Naive thymus-derived CD4-positive, alpha-beta T cell (primary cell): ENCODE measurements at regions not wholly inside any gene's neighbourhood (a gene's known extent, or its start where the extent isn't known, plus 50 kb on each side); places are given as distances from the start of the nearest gene placed in this dataset.

Experiments used
- ATAC-seq: fragments of 150-1000 bp; cut with Tn5 transposase; 2 replicates; pipeline ENCODE4 v1.10.0; 2021; ENCODE audit warnings: mild to moderate bottlenecking, moderate library complexity
- CTCF ChIA-PET: fragments of 350-600 bp; sonication (Branson Sonifier 250); formaldehyde crosslinking; loops from one replicate; lab custom pipeline; 2021; ENCODE audit warnings: antibody characterized with exemption; lab: Charles Lee
- POLR2A ChIA-PET: fragments of 350-600 bp; sonication (Branson Sonifier 250); formaldehyde crosslinking; loops from one replicate; lab custom pipeline; 2021; ENCODE audit warnings: antibody characterized with exemption, inconsistent platforms; lab: Charles Lee
- DNase-seq, 9 donors: peaks; one replicate each; pipeline versions ENCODE4 v3.0.0 to v3.0.0-alpha.2; 2020 to 2022; ENCODE audit warnings: mixed read lengths in 1 of 9
- H3K27ac ChIP-seq: one replicate; pipeline ENCODE4 v1.7.0; 2013; ENCODE audit warnings: mild to moderate bottlenecking, low read depth, low read length, moderate library complexity
- H3K27me3 ChIP-seq, 2 donors: one replicate each; pipeline ENCODE4 v1.7.0; 2013; ENCODE audit warnings: low read length in 2 of 2, mild to moderate bottlenecking in 2 of 2, moderate library complexity in 2 of 2; ENCODE audit not compliant: control insufficient read depth in 2 of 2, insufficient read depth in 2 of 2
- H3K36me3 ChIP-seq, 3 experiments: 1 replicate in 2 of 3; 2 replicates in 1 of 3; pipeline ENCODE4 v1.7.0; 2013; ENCODE audit warnings: low read length in 3 of 3, mild to moderate bottlenecking in 3 of 3, moderate library complexity in 1 of 3; ENCODE audit not compliant: insufficient read depth in 3 of 3, control insufficient read depth in 2 of 3
- H3K4me1 ChIP-seq, 2 donors: one replicate each; pipeline ENCODE4 v1.7.0; 2013; ENCODE audit warnings: low read length in 2 of 2, mild to moderate bottlenecking in 2 of 2, moderate library complexity in 1 of 2; ENCODE audit not compliant: control insufficient read depth in 2 of 2, insufficient read depth in 2 of 2
- H3K4me3 ChIP-seq: 2 replicates; pipeline ENCODE4 v1.7.0; 2013; ENCODE audit warnings: mild to moderate bottlenecking, low read length
- H3K9me3 ChIP-seq, 3 experiments: 1 replicate in 2 of 3; 2 replicates in 1 of 3; pipeline ENCODE4 v1.7.0; 2013; ENCODE audit warnings: low read length in 3 of 3; ENCODE audit not compliant: control insufficient read depth in 2 of 3
- H3K27ac Mint-ChIP-seq, 9 donors: one replicate each; pipeline ENCODE4 v1.8.0; 2020 to 2022; ENCODE audit warnings: mixed read lengths in 9 of 9, mild to moderate bottlenecking in 8 of 9, moderate library complexity in 5 of 9, inconsistent platforms in 2 of 9
- H3K27me3 Mint-ChIP-seq, 5 donors: one replicate each; pipeline ENCODE4 v1.8.0; 2021 to 2022; ENCODE audit warnings: mixed read lengths in 5 of 5, mild to moderate bottlenecking in 1 of 5
- H3K36me3 Mint-ChIP-seq, 5 donors: one replicate each; pipeline ENCODE4 v1.8.0; 2020 to 2022; ENCODE audit warnings: mixed read lengths in 5 of 5, mild to moderate bottlenecking in 3 of 5, inconsistent platforms in 1 of 5
- H3K4me1 Mint-ChIP-seq, 7 donors: one replicate each; pipeline ENCODE4 v1.8.0; 2020 to 2022; ENCODE audit warnings: mixed read lengths in 7 of 7, mild to moderate bottlenecking in 3 of 7, inconsistent platforms in 1 of 7
- H3K4me3 Mint-ChIP-seq, 10 donors: one replicate each; pipeline ENCODE4 v1.8.0; 2020 to 2022; ENCODE audit warnings: mild to moderate bottlenecking in 10 of 10, mixed read lengths in 10 of 10, moderate library complexity in 6 of 10, inconsistent platforms in 2 of 10
- H3K9me3 Mint-ChIP-seq, 11 donors: one replicate each; pipeline ENCODE4 v1.8.0; 2020 to 2022; ENCODE audit warnings: mixed read lengths in 11 of 11, mild to moderate bottlenecking in 4 of 11, inconsistent platforms in 1 of 11, moderate library complexity in 1 of 11
- intact Hi-C, 2 donors: fragments of 100-400 bp; cut with micrococcal nuclease; formaldehyde crosslinking; loops; one replicate each; pipeline ENCODE4 v1.15.1; 2023

DNA sequence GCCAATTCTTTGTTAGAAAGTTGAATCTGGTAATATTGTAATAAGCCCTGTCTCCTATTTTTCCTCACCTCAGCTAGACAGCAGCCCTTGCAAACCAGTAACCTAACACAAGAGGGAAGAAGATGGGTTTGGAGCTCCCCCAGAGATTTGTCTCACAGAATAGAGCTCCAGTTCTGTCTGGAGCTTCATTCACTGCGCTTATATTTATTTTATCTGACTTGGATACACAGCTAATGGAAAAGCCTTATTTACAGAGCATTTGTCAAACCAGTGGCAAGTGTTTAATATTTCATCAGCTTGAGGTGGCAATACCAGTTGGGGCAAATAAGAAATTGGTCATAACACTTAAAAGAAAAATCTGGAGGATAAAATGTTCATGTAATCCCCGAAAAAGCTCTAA lies 1094.0 kb downstream of the FSCB start:
- intact Hi-C loops: no loop called here

DNA sequence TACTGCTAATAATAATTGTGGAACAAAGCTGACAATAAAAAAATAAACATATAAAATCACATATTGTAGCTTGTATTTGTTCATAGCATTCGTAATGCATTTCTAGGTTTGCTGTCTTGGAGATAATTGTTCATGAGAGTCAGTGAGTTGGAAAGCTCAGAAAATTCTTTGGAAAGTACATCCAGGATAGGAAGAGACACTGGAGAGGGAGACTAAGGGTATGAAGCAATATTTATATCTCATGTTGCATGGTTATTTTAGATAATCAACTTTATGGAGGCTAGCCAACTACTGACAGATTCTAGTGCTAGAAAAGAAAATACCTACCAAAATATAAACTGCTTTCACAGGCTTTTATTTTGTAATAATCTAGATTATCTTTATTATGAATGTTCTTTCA lies 1095.2 kb downstream of the FSCB start:
- intact Hi-C loops: no loop called here
- Mint-ChIP-seq H3K4me3 (no peak overlapping the region), H3K36me3 (no peaks in the 10 kb centered on the region), H3K4me1 (no peaks in the 10 kb centered on the region), H3K27me3 (no peaks in the 10 kb centered on the region), H3K27ac (no peak overlapping the region), H3K9me3 (peaks cover 0 to 15% (median 3%) of the 10 kb centered on the region in 11 donors)
- Histone ChIP-seq H3K9me3 (no peaks in the 10 kb centered on the region), H3K27me3 (no peaks in the 10 kb centered on the region), H3K27ac (no peak overlapping the region), H3K4me1 (no peaks in the 10 kb centered on the region), H3K36me3 (no peaks in the 10 kb centered on the region), H3K4me3 (no peak overlapping the region)
- POLR2A ChIA-PET: no interaction called here
- CTCF ChIA-PET: no interaction called here
- ATAC-seq: no peak
- no peak for DNase-seq

More for the DNA sequence above, 1094.0 kb downstream of the FSCB start:
- no peaks in the 10 kb centered on the region for H3K4me1 Mint-ChIP-seq
- no peak for DNase-seq
- Histone ChIP-seq H3K27ac (no peak overlapping the region), H3K27me3 (no peaks in the 10 kb centered on the region), H3K4me1 (no peaks in the 10 kb centered on the region), H3K36me3 (no peaks in the 10 kb centered on the region), H3K4me3 (no peak overlapping the region), H3K9me3 (no peaks in the 10 kb centered on the region)
- no peaks in the 10 kb centered on the region for H3K27me3 Mint-ChIP-seq
- H3K4me3 Mint-ChIP-seq: no peak overlapping the region
- no peaks in the 10 kb centered on the region for H3K36me3 Mint-ChIP-seq
- POLR2A ChIA-PET: no interaction called here
- no peak overlapping the region for H3K27ac Mint-ChIP-seq
- CTCF ChIA-PET: no interaction called here
- peaks cover 0 to 13% (median 2%) of the 10 kb centered on the region in 11 donors for H3K9me3 Mint-ChIP-seq
- no peak for ATAC-seq

DNA sequence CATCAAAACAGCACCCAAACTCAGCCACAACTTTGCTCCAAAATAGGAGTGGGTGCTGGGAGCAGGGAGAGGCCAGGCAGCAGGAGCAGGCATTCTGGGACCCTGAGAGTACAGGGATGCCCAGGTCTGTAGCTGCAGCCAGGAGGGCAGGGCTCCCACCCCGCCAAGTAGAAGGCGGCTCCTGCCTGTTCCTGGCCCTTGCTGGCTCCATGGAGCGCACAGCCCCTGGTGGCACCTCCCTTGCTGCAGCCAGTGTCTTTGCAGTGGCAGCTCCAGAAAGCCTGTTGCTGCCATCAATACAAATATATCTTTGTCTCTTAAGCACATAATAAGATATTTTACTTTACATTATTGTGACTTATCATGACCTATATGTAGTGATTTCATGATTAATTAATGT lies 1096.5 kb downstream of the FSCB start:
- ATAC-seq (no peak), DNase-seq (no peak)
- CTCF ChIA-PET: no interaction called here
- H3K27me3 ChIP-seq: no peaks in the 10 kb centered on the region
- no peaks in the 10 kb centered on the region for H3K27me3 Mint-ChIP-seq
- H3K36me3 ChIP-seq: no peaks in the 10 kb centered on the region
- H3K27ac Mint-ChIP-seq: no peak overlapping the region
- H3K4me3 Mint-ChIP-seq: no peak overlapping the region
- H3K9me3 Mint-ChIP-seq: peaks cover 0 to 15% (median 3%) of the 10 kb centered on the region in 11 donors
- H3K36me3 Mint-ChIP-seq: no peaks in the 10 kb centered on the region
- H3K4me3 ChIP-seq: no peak overlapping the region
- no peak overlapping the region for H3K27ac ChIP-seq
- POLR2A ChIA-PET: no interaction called here
- no peaks in the 10 kb centered on the region for H3K4me1 ChIP-seq
- no peaks in the 10 kb centered on the region for H3K4me1 Mint-ChIP-seq
- intact Hi-C loops: no loop called here
- H3K9me3 ChIP-seq: no peaks in the 10 kb centered on the region

DNA sequence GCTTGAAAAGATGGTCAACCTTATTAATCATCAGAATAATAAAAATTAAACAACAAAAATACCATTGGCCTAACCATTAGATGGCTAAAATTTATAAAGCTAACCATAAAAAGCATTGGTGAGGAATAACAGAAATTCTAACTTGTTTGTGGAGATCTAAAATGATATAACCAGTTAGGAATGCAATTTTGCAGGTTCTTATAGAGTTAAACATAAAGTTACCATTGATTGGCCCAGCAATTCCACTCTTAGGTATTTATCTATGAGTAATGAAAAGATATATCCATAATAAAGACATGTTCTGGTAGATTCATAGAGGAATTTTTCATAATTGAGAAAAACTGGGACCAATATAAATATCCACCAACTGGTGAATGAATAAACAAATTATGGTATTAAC lies 1098.6 kb downstream of the FSCB start:
- H3K27me3 Mint-ChIP-seq: no peaks in the 10 kb centered on the region
- H3K36me3 Mint-ChIP-seq: no peaks in the 10 kb centered on the region
- no peaks in the 10 kb centered on the region for H3K4me1 Mint-ChIP-seq
- DNase-seq: no peak
- no peak for ATAC-seq
- Histone ChIP-seq H3K9me3 (no peaks in the 10 kb centered on the region), H3K4me1 (no peaks in the 10 kb centered on the region), H3K27ac (no peak overlapping the region), H3K36me3 (no peaks in the 10 kb centered on the region), H3K27me3 (no peaks in the 10 kb centered on the region), H3K4me3 (no peak overlapping the region)
- no peak overlapping the region for H3K27ac Mint-ChIP-seq
- intact Hi-C loops: no loop called here
- ChIA-PET POLR2A (no interaction called here), CTCF (no interaction called here)
- peaks cover 1 to 23% (median 7%) of the 10 kb centered on the region in 11 donors for H3K9me3 Mint-ChIP-seq
- H3K4me3 Mint-ChIP-seq: no peak overlapping the region

DNA sequence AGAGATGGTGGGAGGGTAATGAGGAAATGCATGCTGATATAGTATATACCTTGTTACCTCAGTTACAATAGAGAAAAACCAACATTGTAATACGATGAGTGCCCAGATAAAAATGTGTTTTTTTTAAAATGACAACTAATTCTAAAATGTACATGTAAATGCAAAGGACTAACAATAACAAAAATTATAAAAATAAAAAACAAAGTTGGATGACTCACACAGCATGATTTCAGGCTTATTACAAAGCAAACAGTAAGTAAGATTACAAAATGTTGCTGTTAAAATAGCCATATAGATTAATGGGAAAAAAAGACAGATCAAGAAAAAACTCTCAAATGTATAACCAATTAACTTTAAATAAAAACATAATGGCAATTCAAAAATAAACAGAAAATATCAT lies 1099.4 kb downstream of the FSCB start:
- Histone ChIP-seq H3K9me3 (no peaks in the 10 kb centered on the region), H3K27ac (no peak overlapping the region), H3K27me3 (no peaks in the 10 kb centered on the region), H3K36me3 (no peaks in the 10 kb centered on the region), H3K4me3 (no peak overlapping the region), H3K4me1 (no peaks in the 10 kb centered on the region)
- Mint-ChIP-seq H3K27ac (no peak overlapping the region), H3K9me3 (peaks cover 1 to 23% (median 7%) of the 10 kb centered on the region in 11 donors), H3K36me3 (no peaks in the 10 kb centered on the region), H3K27me3 (no peaks in the 10 kb centered on the region), H3K4me1 (no peaks in the 10 kb centered on the region), H3K4me3 (no peak overlapping the region)
- intact Hi-C loops: no loop called here
- CTCF ChIA-PET: no interaction called here
- POLR2A ChIA-PET: no interaction called here
- ATAC-seq: no peak
- DNase-seq: no peak

DNA sequence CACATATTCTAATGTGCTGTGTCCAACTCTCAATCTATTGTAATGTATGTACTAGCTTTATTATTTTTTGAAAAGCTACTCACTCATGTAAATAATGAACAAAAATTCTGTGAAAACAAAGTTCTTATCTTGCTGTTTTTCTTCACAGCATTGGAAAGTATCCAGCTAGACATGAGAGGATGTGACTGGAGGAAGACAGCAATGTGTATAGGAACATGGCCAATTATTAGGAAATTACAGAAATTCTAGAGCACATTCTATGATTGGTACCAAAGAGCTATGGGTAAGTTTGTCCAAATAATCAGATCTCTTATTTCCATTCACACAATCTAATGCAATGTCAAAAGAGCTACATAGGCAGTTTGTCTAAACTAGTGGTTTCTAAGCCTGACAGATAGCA lies 1100.2 kb downstream of the FSCB start:
- CTCF ChIA-PET: interaction anchor here (0.8 kb wide), 1 partner anchor 12 kb away, joined by 4 read pairs; no protein-coding TSS in a partner anchor

DNA sequence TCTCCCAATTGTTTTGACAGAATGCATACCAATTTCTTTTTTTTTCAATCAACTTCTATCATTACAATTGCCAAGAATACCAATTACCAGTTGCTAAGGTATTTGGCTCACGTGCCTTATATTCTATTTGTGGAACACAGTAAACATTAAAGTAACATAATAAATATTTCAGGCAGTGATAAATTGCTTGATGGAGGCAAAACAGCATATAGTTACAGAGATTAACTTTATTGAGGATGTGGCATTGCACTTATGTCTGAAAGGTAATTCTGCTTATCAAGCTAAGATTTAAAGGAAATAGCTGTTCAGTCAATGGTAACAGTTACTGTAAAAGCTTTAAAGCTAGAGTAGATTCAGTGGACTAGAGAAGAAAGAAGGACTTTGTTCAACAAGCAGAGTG lies 1107.8 kb downstream of the FSCB start:
- no peaks in the 10 kb centered on the region for H3K36me3 Mint-ChIP-seq
- H3K27ac ChIP-seq: no peak overlapping the region
- H3K27me3 Mint-ChIP-seq: no peaks in the 10 kb centered on the region
- H3K4me3 ChIP-seq: no peak overlapping the region
- H3K36me3 ChIP-seq: no peaks in the 10 kb centered on the region
- POLR2A ChIA-PET: no interaction called here
- DNase-seq: no peak
- no peaks in the 10 kb centered on the region for H3K4me1 Mint-ChIP-seq
- no peak for ATAC-seq
- peaks cover 0 to 16% (median 4%) of the 10 kb centered on the region in 11 donors for H3K9me3 Mint-ChIP-seq
- no peaks in the 10 kb centered on the region for H3K27me3 ChIP-seq
- H3K27ac Mint-ChIP-seq: no peak overlapping the region
- CTCF ChIA-PET: no interaction called here
- intact Hi-C loops: no loop called here
- no peaks in the 10 kb centered on the region for H3K4me1 ChIP-seq
- no peak overlapping the region for H3K4me3 Mint-ChIP-seq
- no peaks in the 10 kb centered on the region for H3K9me3 ChIP-seq

More for the DNA sequence above, 1100.2 kb downstream of the FSCB start:
- intact Hi-C loops: no loop called here
- no peak overlapping the region for H3K4me3 ChIP-seq
- Mint-ChIP-seq H3K36me3 (no peaks in the 10 kb centered on the region), H3K27ac (no peak overlapping the region), H3K9me3 (peaks cover 1 to 23% (median 8%) of the 10 kb centered on the region in 11 donors), H3K4me1 (no peaks in the 10 kb centered on the region), H3K4me3 (no peak overlapping the region), H3K27me3 (no peaks in the 10 kb centered on the region)
- DNase-seq (no peak), ATAC-seq (no peak)
- H3K27me3 ChIP-seq: no peaks in the 10 kb centered on the region
- no peaks in the 10 kb centered on the region for H3K36me3 ChIP-seq
- POLR2A ChIA-PET: no interaction called here
- H3K27ac ChIP-seq: no peak overlapping the region
- no peaks in the 10 kb centered on the region for H3K4me1 ChIP-seq
- no peaks in the 10 kb centered on the region for H3K9me3 ChIP-seq
